ENCODE measurements at regions not wholly inside any gene's neighbourhood (a gene's known extent, or its start where the extent isn't known, plus 50 kb on each side); places are given as distances from the start of the nearest gene placed in this dataset.
A peak's percentile ranks its signal among the peaks of the same experiment; 100 is the strongest.

DNA sequence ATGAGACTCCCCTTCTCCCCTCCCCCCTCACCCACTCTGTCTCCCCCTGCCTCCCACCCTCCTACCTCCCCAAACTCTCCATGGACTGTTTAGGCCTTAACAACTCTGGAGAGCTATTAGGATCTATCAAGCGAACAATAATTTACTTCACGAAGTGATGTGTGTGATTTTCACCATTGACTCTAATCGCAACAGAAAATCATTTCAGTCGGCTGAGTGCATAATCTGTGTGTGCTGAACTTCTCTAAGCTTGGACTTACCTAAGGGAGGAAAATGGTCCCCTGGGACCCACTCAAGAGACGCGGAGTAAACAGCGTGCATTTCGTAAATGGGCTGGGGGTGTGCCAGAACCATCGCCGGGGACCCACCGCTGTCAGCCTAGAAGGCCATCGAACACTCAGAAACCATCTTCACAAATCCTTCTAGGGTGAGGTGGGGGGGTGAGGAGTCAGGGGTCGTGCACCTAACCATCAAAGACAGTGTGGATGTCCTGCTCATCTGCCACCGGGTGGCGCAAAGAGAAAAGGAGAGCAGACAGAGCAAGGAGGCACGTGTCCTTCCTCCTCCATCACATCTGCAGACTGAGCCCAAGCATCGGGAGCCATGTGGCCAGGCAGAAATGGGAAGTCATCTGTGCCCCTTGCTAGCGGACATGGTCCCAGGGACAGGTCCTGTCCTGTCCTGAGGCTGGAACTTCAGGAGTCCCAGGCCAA, 62.1 kb upstream of the NUP50 start (continued):
- TF ChIP-seq, protein P1, sequence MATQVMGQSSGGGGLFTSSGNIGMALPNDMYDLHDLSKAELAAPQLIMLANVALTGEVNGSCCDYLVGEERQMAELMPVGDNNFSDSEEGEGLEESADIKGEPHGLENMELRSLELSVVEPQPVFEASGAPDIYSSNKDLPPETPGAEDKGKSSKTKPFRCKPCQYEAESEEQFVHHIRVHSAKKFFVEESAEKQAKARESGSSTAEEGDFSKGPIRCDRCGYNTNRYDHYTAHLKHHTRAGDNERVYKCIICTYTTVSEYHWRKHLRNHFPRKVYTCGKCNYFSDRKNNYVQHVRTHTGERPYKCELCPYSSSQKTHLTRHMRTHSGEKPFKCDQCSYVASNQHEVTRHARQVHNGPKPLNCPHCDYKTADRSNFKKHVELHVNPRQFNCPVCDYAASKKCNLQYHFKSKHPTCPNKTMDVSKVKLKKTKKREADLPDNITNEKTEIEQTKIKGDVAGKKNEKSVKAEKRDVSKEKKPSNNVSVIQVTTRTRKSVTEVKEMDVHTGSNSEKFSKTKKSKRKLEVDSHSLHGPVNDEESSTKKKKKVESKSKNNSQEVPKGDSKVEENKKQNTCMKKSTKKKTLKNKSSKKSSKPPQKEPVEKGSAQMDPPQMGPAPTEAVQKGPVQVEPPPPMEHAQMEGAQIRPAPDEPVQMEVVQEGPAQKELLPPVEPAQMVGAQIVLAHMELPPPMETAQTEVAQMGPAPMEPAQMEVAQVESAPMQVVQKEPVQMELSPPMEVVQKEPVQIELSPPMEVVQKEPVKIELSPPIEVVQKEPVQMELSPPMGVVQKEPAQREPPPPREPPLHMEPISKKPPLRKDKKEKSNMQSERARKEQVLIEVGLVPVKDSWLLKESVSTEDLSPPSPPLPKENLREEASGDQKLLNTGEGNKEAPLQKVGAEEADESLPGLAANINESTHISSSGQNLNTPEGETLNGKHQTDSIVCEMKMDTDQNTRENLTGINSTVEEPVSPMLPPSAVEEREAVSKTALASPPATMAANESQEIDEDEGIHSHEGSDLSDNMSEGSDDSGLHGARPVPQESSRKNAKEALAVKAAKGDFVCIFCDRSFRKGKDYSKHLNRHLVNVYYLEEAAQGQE (IDR thresholded peaks at IDR 0.05; ENCODE audit: borderline replicate concordance), result peak; percentile 69; the same call in 1 of the 2 replicates
- TF ChIP-seq, protein P1 (CRISPR knock-in tag; IDR thresholded peaks at IDR 0.05; ENCODE audit: low read depth), result no peak
- TF ChIP-seq, protein P2, sequence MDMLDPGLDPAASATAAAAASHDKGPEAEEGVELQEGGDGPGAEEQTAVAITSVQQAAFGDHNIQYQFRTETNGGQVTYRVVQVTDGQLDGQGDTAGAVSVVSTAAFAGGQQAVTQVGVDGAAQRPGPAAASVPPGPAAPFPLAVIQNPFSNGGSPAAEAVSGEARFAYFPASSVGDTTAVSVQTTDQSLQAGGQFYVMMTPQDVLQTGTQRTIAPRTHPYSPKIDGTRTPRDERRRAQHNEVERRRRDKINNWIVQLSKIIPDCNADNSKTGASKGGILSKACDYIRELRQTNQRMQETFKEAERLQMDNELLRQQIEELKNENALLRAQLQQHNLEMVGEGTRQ (CRISPR knock-in tag; IDR thresholded peaks at IDR 0.05), result peak; percentile 76
- TF ChIP-seq, protein P3, sequence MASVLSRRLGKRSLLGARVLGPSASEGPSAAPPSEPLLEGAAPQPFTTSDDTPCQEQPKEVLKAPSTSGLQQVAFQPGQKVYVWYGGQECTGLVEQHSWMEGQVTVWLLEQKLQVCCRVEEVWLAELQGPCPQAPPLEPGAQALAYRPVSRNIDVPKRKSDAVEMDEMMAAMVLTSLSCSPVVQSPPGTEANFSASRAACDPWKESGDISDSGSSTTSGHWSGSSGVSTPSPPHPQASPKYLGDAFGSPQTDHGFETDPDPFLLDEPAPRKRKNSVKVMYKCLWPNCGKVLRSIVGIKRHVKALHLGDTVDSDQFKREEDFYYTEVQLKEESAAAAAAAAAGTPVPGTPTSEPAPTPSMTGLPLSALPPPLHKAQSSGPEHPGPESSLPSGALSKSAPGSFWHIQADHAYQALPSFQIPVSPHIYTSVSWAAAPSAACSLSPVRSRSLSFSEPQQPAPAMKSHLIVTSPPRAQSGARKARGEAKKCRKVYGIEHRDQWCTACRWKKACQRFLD (CRISPR knock-in tag; IDR thresholded peaks at IDR 0.05), result no peak
- TF ChIP-seq, protein P4, sequence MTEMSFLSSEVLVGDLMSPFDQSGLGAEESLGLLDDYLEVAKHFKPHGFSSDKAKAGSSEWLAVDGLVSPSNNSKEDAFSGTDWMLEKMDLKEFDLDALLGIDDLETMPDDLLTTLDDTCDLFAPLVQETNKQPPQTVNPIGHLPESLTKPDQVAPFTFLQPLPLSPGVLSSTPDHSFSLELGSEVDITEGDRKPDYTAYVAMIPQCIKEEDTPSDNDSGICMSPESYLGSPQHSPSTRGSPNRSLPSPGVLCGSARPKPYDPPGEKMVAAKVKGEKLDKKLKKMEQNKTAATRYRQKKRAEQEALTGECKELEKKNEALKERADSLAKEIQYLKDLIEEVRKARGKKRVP (CRISPR knock-in tag; IDR thresholded peaks at IDR 0.05), result no peak
- TF ChIP-seq, protein P5, sequence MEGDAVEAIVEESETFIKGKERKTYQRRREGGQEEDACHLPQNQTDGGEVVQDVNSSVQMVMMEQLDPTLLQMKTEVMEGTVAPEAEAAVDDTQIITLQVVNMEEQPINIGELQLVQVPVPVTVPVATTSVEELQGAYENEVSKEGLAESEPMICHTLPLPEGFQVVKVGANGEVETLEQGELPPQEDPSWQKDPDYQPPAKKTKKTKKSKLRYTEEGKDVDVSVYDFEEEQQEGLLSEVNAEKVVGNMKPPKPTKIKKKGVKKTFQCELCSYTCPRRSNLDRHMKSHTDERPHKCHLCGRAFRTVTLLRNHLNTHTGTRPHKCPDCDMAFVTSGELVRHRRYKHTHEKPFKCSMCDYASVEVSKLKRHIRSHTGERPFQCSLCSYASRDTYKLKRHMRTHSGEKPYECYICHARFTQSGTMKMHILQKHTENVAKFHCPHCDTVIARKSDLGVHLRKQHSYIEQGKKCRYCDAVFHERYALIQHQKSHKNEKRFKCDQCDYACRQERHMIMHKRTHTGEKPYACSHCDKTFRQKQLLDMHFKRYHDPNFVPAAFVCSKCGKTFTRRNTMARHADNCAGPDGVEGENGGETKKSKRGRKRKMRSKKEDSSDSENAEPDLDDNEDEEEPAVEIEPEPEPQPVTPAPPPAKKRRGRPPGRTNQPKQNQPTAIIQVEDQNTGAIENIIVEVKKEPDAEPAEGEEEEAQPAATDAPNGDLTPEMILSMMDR (IDR thresholded peaks at IDR 0.05 in 2 of 3, conservative IDR thresholded peaks at IDR 0.05 in 1 of 3; ENCODE audit: insufficient read depth in 2 of 3, low read depth in 1 of 3, low read length in 3 of 3), result peak; percentile 40 to 63 (median 53); a peak in 5 of 6 replicates
- TF ChIP-seq ZNF224 (CRISPR knock-in tag; IDR thresholded peaks at IDR 0.05) (no peak), SIN3B (IDR thresholded peaks at IDR 0.05; ENCODE audit: low read depth) (no peak), BHLHE40 (IDR thresholded peaks at IDR 0.05; ENCODE audit: low read length) (peak; percentile 95), RAD51 (IDR thresholded peaks at IDR 0.05; ENCODE audit: borderline replicate concordance, low read depth) (peak; percentile 44; the same call in 1 of the 2 replicates)
- TF ChIP-seq, protein P6, sequence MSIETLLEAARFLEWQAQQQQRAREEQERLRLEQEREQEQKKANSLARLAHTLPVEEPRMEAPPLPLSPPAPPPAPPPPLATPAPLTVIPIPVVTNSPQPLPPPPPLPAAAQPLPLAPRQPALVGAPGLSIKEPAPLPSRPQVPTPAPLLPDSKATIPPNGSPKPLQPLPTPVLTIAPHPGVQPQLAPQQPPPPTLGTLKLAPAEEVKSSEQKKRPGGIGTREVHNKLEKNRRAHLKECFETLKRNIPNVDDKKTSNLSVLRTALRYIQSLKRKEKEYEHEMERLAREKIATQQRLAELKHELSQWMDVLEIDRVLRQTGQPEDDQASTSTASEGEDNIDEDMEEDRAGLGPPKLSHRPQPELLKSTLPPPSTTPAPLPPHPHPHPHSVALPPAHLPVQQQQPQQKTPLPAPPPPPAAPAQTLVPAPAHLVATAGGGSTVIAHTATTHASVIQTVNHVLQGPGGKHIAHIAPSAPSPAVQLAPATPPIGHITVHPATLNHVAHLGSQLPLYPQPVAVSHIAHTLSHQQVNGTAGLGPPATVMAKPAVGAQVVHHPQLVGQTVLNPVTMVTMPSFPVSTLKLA (conservative IDR thresholded peaks at IDR 0.05), result peak; percentile 24 to 46; a peak in 1 of 4 replicates
